ENCODE measurements at regions not wholly inside any gene's neighbourhood (a gene's known extent, or its start where the extent isn't known, plus 50 kb on each side); places are given as distances from the start of the nearest gene placed in this dataset.
A peak's percentile ranks its signal among the peaks of the same experiment; 100 is the strongest.

GRCh38 chr2:133653056-133653455, 84.8 kb upstream of the NCKAP5 start:
- Histone ChIP-seq H3K4me1 (ENCODE audit: insufficient read depth, insufficient read length) (no peaks in the 10 kb centered on the region), H3K9ac (ENCODE audit: insufficient read length, low read depth) (no peak overlapping the region), H3K9me3 (ENCODE audit: insufficient read depth, low read length) (no peaks in the 10 kb centered on the region; the same call in 1 of the 2 replicates), H3K36me3 (ENCODE audit: insufficient read depth, insufficient read length, low read length) (no peaks in the 10 kb centered on the region), H3K27me3 (ENCODE audit: insufficient read depth, insufficient read length) (no peaks in the 10 kb centered on the region), H3K4me3 (ENCODE audit: insufficient read length, low read depth) (no peak overlapping the region)
- no peak for DNase-seq (ENCODE audit: low read depth, low spot score)
- TF ChIP-seq SUZ12 (IDR thresholded peaks at IDR 0.05; ENCODE audit: extremely low read depth, insufficient read depth, insufficient read length): no peak
- TF ChIP-seq ZNF274 (IDR thresholded peaks at IDR 0.05; ENCODE audit: low read depth, low read length): no peak
- no peak for TF ChIP-seq YY1 (IDR thresholded peaks at IDR 0.05; ENCODE audit: insufficient read depth, insufficient read length)

GRCh38 chr2:133654949-133655348, 86.7 kb upstream of the NCKAP5 start:
- DNase-seq (ENCODE audit: low read depth, low spot score): no peak
- TF ChIP-seq ZNF274 (IDR thresholded peaks at IDR 0.05; ENCODE audit: low read depth, low read length): no peak
- no peak for TF ChIP-seq SUZ12 (IDR thresholded peaks at IDR 0.05; ENCODE audit: extremely low read depth, insufficient read depth, insufficient read length)
- TF ChIP-seq YY1 (IDR thresholded peaks at IDR 0.05; ENCODE audit: insufficient read depth, insufficient read length): no peak
- H3K27me3 ChIP-seq (ENCODE audit: insufficient read depth, insufficient read length): no peaks in the 10 kb centered on the region
- H3K9me3 ChIP-seq (ENCODE audit: insufficient read depth, low read length): no peaks in the 10 kb centered on the region; the same call in 1 of the 2 replicates
- H3K4me1 ChIP-seq (ENCODE audit: insufficient read depth, insufficient read length): no peaks in the 10 kb centered on the region
- H3K4me3 ChIP-seq (ENCODE audit: insufficient read length, low read depth): no peak overlapping the region
- no peak overlapping the region for H3K9ac ChIP-seq (ENCODE audit: insufficient read length, low read depth)
- H3K36me3 ChIP-seq (ENCODE audit: insufficient read depth, insufficient read length, low read length): no peaks in the 10 kb centered on the region

GRCh38 chr2:133655610-133656009, 87.3 kb upstream of the NCKAP5 start:
- Histone ChIP-seq H3K36me3 (ENCODE audit: insufficient read depth, insufficient read length, low read length) (no peaks in the 10 kb centered on the region), H3K9me3 (ENCODE audit: insufficient read depth, low read length) (no peaks in the 10 kb centered on the region), H3K4me3 (ENCODE audit: insufficient read length, low read depth) (no peak overlapping the region), H3K27me3 (ENCODE audit: insufficient read depth, insufficient read length) (no peaks in the 10 kb centered on the region), H3K4me1 (ENCODE audit: insufficient read depth, insufficient read length) (no peaks in the 10 kb centered on the region), H3K9ac (ENCODE audit: insufficient read length, low read depth) (no peak overlapping the region)
- TF ChIP-seq YY1 (IDR thresholded peaks at IDR 0.05; ENCODE audit: insufficient read depth, insufficient read length) (no peak), SUZ12 (IDR thresholded peaks at IDR 0.05; ENCODE audit: extremely low read depth, insufficient read depth, insufficient read length) (no peak), ZNF274 (IDR thresholded peaks at IDR 0.05; ENCODE audit: low read depth, low read length) (no peak)
- no peak for DNase-seq (ENCODE audit: low read depth, low spot score)

GRCh38 chr2:133657591-133657990, 89.3 kb upstream of the NCKAP5 start:
- Histone ChIP-seq H3K9me3 (ENCODE audit: insufficient read depth, low read length) (no peaks in the 10 kb centered on the region), H3K4me1 (ENCODE audit: insufficient read depth, insufficient read length) (no peaks in the 10 kb centered on the region), H3K4me3 (ENCODE audit: insufficient read length, low read depth) (no peak overlapping the region), H3K27me3 (ENCODE audit: insufficient read depth, insufficient read length) (no peaks in the 10 kb centered on the region), H3K9ac (ENCODE audit: insufficient read length, low read depth) (no peak overlapping the region), H3K36me3 (ENCODE audit: insufficient read depth, insufficient read length, low read length) (no peaks in the 10 kb centered on the region)
- peak; percentile 74 for DNase-seq (ENCODE audit: low read depth, low spot score)
- no peak for TF ChIP-seq YY1 (IDR thresholded peaks at IDR 0.05; ENCODE audit: insufficient read depth, insufficient read length)
- no peak for TF ChIP-seq SUZ12 (IDR thresholded peaks at IDR 0.05; ENCODE audit: extremely low read depth, insufficient read depth, insufficient read length)
- no peak for TF ChIP-seq ZNF274 (IDR thresholded peaks at IDR 0.05; ENCODE audit: low read depth, low read length)

GRCh38 chr2:133658020-133658903, 90.0 kb upstream of the NCKAP5 start:
- H3K36me3 ChIP-seq (ENCODE audit: insufficient read depth, insufficient read length, low read length): no peaks in the 10 kb centered on the region
- H3K27me3 ChIP-seq (ENCODE audit: insufficient read depth, insufficient read length): no peaks in the 10 kb centered on the region
- H3K9ac ChIP-seq (ENCODE audit: insufficient read length, low read depth): no peak overlapping the region
- H3K9me3 ChIP-seq (ENCODE audit: insufficient read depth, low read length): no peaks in the 10 kb centered on the region
- TF ChIP-seq ZNF274 (IDR thresholded peaks at IDR 0.05; ENCODE audit: low read depth, low read length) (no peak), SUZ12 (IDR thresholded peaks at IDR 0.05; ENCODE audit: extremely low read depth, insufficient read depth, insufficient read length) (no peak), YY1 (IDR thresholded peaks at IDR 0.05; ENCODE audit: insufficient read depth, insufficient read length) (no peak)
- DNase-seq (ENCODE audit: low read depth, low spot score): peak; percentile 48
- H3K4me3 ChIP-seq (ENCODE audit: insufficient read length, low read depth): no peak overlapping the region
- no peaks in the 10 kb centered on the region for H3K4me1 ChIP-seq (ENCODE audit: insufficient read depth, insufficient read length)

- Histone ChIP-seq H3K27me3 (ENCODE audit: insufficient read depth, insufficient read length) (no peaks in the 10 kb centered on the region), H3K4me3 (ENCODE audit: insufficient read length, low read depth) (no peak overlapping the region), H3K9me3 (ENCODE audit: insufficient read depth, low read length) (no peaks in the 10 kb centered on the region), H3K9ac (ENCODE audit: insufficient read length, low read depth) (no peak overlapping the region), H3K4me1 (ENCODE audit: insufficient read depth, insufficient read length) (no peaks in the 10 kb centered on the region), H3K36me3 (ENCODE audit: insufficient read depth, insufficient read length, low read length) (no peaks in the 10 kb centered on the region)
- TF ChIP-seq ZNF274 (IDR thresholded peaks at IDR 0.05; ENCODE audit: low read depth, low read length) (no peak), YY1 (IDR thresholded peaks at IDR 0.05; ENCODE audit: insufficient read depth, insufficient read length) (no peak), SUZ12 (IDR thresholded peaks at IDR 0.05; ENCODE audit: extremely low read depth, insufficient read depth, insufficient read length) (no peak)
- DNase-seq (ENCODE audit: low read depth, low spot score): no peak
Measured at GRCh38 chr2:133660510-133660909, 92.2 kb upstream of the NCKAP5 start.

- no peak for TF ChIP-seq SUZ12 (IDR thresholded peaks at IDR 0.05; ENCODE audit: extremely low read depth, insufficient read depth, insufficient read length)
- TF ChIP-seq YY1 (IDR thresholded peaks at IDR 0.05; ENCODE audit: insufficient read depth, insufficient read length): no peak
- no peak for TF ChIP-seq ZNF274 (IDR thresholded peaks at IDR 0.05; ENCODE audit: low read depth, low read length)
- H3K36me3 ChIP-seq (ENCODE audit: insufficient read depth, insufficient read length, low read length): no peaks in the 10 kb centered on the region
- H3K4me3 ChIP-seq (ENCODE audit: insufficient read length, low read depth): no peak overlapping the region
- no peak overlapping the region for H3K9ac ChIP-seq (ENCODE audit: insufficient read length, low read depth)
- H3K27me3 ChIP-seq (ENCODE audit: insufficient read depth, insufficient read length): no peaks in the 10 kb centered on the region
- no peaks in the 10 kb centered on the region for H3K4me1 ChIP-seq (ENCODE audit: insufficient read depth, insufficient read length)
- H3K9me3 ChIP-seq (ENCODE audit: insufficient read depth, low read length): no peaks in the 10 kb centered on the region
- no peak for DNase-seq (ENCODE audit: low read depth, low spot score)
Measured at GRCh38 chr2:133661392-133661791, 93.1 kb upstream of the NCKAP5 start.
